ENCODE measurements at regions not wholly inside any gene's neighbourhood (a gene's known extent, or its start where the extent isn't known, plus 50 kb on each side); places are given as distances from the start of the nearest gene placed in this dataset.

DNA sequence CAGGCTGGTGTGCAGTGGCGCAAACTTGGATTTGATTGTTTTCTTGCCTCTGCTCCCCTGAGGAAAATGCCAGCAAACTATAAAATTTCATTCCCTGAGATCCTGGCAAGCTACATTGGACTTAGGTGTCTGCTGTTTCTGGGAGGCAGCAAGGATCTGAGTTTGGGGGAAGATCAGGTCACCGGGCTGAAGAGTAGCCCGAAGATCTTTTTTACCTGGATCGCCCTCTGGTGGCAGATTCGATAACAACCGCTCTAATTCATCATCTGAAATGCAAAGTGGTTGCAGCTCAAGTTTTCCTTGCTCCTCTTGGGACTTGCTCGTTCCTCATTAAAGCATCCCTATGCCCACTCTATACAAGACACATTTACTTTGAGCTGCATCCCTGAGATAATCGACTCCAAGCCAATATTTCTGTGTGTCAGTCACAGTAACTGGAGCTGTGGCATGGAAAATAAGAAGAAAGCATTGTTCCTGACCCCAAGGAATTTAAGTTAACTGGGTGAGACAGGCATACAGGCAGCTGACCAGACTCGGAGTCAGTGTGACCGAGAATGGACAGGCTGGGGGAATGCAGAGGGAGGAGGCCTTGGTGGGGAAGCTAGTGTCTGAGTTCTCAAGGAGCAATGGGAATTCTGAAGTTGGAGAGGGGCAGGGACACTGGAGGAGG lies 131.8 kb upstream of the PROKR2 start:
- TF ChIP-seq, protein P1, sequence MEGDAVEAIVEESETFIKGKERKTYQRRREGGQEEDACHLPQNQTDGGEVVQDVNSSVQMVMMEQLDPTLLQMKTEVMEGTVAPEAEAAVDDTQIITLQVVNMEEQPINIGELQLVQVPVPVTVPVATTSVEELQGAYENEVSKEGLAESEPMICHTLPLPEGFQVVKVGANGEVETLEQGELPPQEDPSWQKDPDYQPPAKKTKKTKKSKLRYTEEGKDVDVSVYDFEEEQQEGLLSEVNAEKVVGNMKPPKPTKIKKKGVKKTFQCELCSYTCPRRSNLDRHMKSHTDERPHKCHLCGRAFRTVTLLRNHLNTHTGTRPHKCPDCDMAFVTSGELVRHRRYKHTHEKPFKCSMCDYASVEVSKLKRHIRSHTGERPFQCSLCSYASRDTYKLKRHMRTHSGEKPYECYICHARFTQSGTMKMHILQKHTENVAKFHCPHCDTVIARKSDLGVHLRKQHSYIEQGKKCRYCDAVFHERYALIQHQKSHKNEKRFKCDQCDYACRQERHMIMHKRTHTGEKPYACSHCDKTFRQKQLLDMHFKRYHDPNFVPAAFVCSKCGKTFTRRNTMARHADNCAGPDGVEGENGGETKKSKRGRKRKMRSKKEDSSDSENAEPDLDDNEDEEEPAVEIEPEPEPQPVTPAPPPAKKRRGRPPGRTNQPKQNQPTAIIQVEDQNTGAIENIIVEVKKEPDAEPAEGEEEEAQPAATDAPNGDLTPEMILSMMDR (conservative IDR thresholded peaks at IDR 0.05 in 1 of 2, IDR thresholded peaks at IDR 0.05 in 1 of 2; ENCODE audit: extremely low read depth in 1 of 2, insufficient read depth in 1 of 2, low read depth in 1 of 2, low read length in 2 of 2), result peak; percentile 67 to 68
- TF ChIP-seq EZH2 (IDR thresholded peaks at IDR 0.05; ENCODE audit: borderline replicate concordance, low read length), result no peak
